Limb (tissue), 2 donors: ENCODE measurements at regions not wholly inside any gene's neighbourhood (a gene's known extent, or its start where the extent isn't known, plus 50 kb on each side); places are given as distances from the start of the nearest gene placed in this dataset.
"Not testable (repeated sequence)": the region's sequence is repeated elsewhere in the genome, so short reads cannot be mapped to it uniquely, and the experiment has no call there.

ENCODE experiments used
- DNase-seq, 2 donors: peaks; one replicate each; pipeline ENCODE4 v3.0.0-alpha.2; 2016; ENCODE audit errors: extremely low spot score in 2 of 2

- DNase-seq, result no peak
Measured at GRCh38 chr1:73854527-73854926, 343.4 kb downstream of the LRRIQ3 start.

- DNase-seq, result no peak
Measured at GRCh38 chr1:73842436-73842835, 355.5 kb downstream of the LRRIQ3 start.

GRCh38 chr1:73839922-73840321, 358.1 kb downstream of the LRRIQ3 start:
- DNase-seq, result no peak

GRCh38 chr1:73832276-73833181, 365.4 kb downstream of the LRRIQ3 start:
- DNase-seq, result peak in 1 of 2 donors; percentile 50

GRCh38 chr1:73827283-73827682, 370.7 kb downstream of the LRRIQ3 start:
- DNase-seq, result not testable (repeated sequence)

- DNase-seq, result no peak
Measured at GRCh38 chr1:73824065-73824464, 373.9 kb downstream of the LRRIQ3 start.

GRCh38 chr1:73821520-73821919, 376.5 kb downstream of the LRRIQ3 start:
- no peak for DNase-seq

GRCh38 chr1:73820843-73821242, 377.1 kb downstream of the LRRIQ3 start:
- DNase-seq, result no peak

- peak in 1 of 2 donors; percentile 51 for DNase-seq
Measured at GRCh38 chr1:73813716-73814115, 384.3 kb downstream of the LRRIQ3 start.

- DNase-seq, result peak in 1 of 2 donors; percentile 24
Measured at GRCh38 chr1:73813236-73813635, 384.7 kb downstream of the LRRIQ3 start.

GRCh38 chr1:73811798-73812197, 386.2 kb downstream of the LRRIQ3 start:
- DNase-seq, result no peak

- no peak for DNase-seq
Measured at GRCh38 chr1:73804935-73805334, 393.0 kb downstream of the LRRIQ3 start.

GRCh38 chr1:73803380-73803779, 394.6 kb downstream of the LRRIQ3 start:
- DNase-seq, result no peak

- DNase-seq, result no peak
Measured at GRCh38 chr1:73801912-73802429, 396.0 kb downstream of the LRRIQ3 start.

- no peak for DNase-seq
Measured at GRCh38 chr1:73800376-73800775, 397.6 kb downstream of the LRRIQ3 start.

GRCh38 chr1:73789965-73790364, 408.0 kb downstream of the LRRIQ3 start:
- no peak for DNase-seq

- peak in 1 of 2 donors; percentile 17 for DNase-seq
Measured at GRCh38 chr1:73784026-73784425, 413.9 kb downstream of the LRRIQ3 start.

- no peak for DNase-seq
Measured at GRCh38 chr1:73783352-73783751, 414.6 kb downstream of the LRRIQ3 start.

- no peak for DNase-seq
Measured at GRCh38 chr1:73782901-73783300, 415.1 kb downstream of the LRRIQ3 start.

- no peak for DNase-seq
Measured at GRCh38 chr1:73781251-73781650, 416.7 kb downstream of the LRRIQ3 start.

- peak in 1 of 2 donors; percentile 61 for DNase-seq
Measured at GRCh38 chr1:73778471-73778870, 419.5 kb downstream of the LRRIQ3 start.

- DNase-seq, result no peak
Measured at GRCh38 chr1:73775896-73776295, 422.1 kb downstream of the LRRIQ3 start.

GRCh38 chr1:73772941-73773340, 425.0 kb downstream of the LRRIQ3 start:
- no peak for DNase-seq
